Endothelial cell (in vitro differentiated cells): ENCODE measurements at regions not wholly inside any gene's neighbourhood (a gene's known extent, or its start where the extent isn't known, plus 50 kb on each side); places are given as distances from the start of the nearest gene placed in this dataset.
"Not testable (repeated sequence)": the region's sequence is repeated elsewhere in the genome, so short reads cannot be mapped to it uniquely, and the experiment has no call there.

Experiments used
- DNase-seq: peaks from one replicate; pipeline ENCODE4 v3.0.0; 2021; ENCODE audit warnings: low spot score
- H3K27ac Mint-ChIP-seq: one replicate; pipeline ENCODE4 v1.8.0; 2021; ENCODE audit warnings: mixed read lengths, inconsistent platforms; ENCODE audit not compliant: unreplicated experiment
- H3K27me3 Mint-ChIP-seq: one replicate; pipeline ENCODE4 v1.8.0; 2021; ENCODE audit warnings: mild to moderate bottlenecking, moderate library complexity, mixed read lengths, inconsistent platforms; ENCODE audit not compliant: unreplicated experiment
- H3K36me3 Mint-ChIP-seq: one replicate; pipeline ENCODE4 v1.8.0; 2021; ENCODE audit warnings: mild to moderate bottlenecking, low read depth, mixed read lengths, inconsistent platforms; ENCODE audit not compliant: unreplicated experiment
- H3K4me1 Mint-ChIP-seq: one replicate; pipeline ENCODE4 v1.8.0; 2021; ENCODE audit warnings: mild to moderate bottlenecking, mixed read lengths, inconsistent platforms; ENCODE audit not compliant: unreplicated experiment
- H3K4me3 Mint-ChIP-seq: one replicate; pipeline ENCODE4 v1.8.0; 2021; ENCODE audit warnings: mild to moderate bottlenecking, mixed read lengths, inconsistent platforms; ENCODE audit not compliant: unreplicated experiment
- H3K9me3 Mint-ChIP-seq: one replicate; pipeline ENCODE4 v1.8.0; 2021; ENCODE audit warnings: mixed read lengths, inconsistent platforms; ENCODE audit not compliant: unreplicated experiment
- CTCF ChIP-seq: fragments of 200-600 bp; sonication (generic); IDR thresholded peaks from one replicate; pipeline ENCODE4 v1.5.0; 2021; ENCODE audit warnings: antibody characterized with exemption; ENCODE audit not compliant: unreplicated experiment

GRCh38 chr2:187617905-187618304 is 63.7 kb upstream of the TFPI start:
- no peak for TF ChIP-seq CTCF
- Mint-ChIP-seq H3K27me3 (no peaks in the 10 kb centered on the region), H3K4me1 (peaks cover 8% of the 10 kb centered on the region), H3K27ac (no peak overlapping the region), H3K4me3 (no peak overlapping the region), H3K36me3 (no peaks in the 10 kb centered on the region), H3K9me3 (no peaks in the 10 kb centered on the region)
- no peak for DNase-seq

DNA sequence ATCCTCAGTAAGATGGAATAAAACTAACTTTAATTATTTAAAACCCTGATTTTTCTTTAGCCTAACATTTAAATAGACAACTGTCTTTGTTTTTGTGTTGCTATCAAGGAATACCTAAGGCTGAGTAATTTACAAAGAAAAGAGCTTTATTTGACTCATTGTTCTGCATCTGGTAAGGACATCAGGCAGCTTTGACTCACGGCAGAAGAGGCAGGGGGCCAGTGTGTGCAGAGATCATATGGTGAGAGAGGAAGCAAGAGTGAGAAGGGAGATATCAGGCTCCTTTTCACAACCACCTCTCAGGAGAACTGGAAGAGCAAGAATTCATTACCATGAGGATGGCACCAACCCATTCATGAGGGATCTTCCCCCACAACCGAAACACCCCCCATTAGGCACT is 64.6 kb upstream of the TFPI start:
- no peaks in the 10 kb centered on the region for H3K9me3 Mint-ChIP-seq
- H3K4me3 Mint-ChIP-seq, result no peak overlapping the region
- H3K27me3 Mint-ChIP-seq, result no peaks in the 10 kb centered on the region
- H3K27ac Mint-ChIP-seq, result no peak overlapping the region
- H3K36me3 Mint-ChIP-seq, result no peaks in the 10 kb centered on the region
- no peak for TF ChIP-seq CTCF
- H3K4me1 Mint-ChIP-seq, result peaks cover 8% of the 10 kb centered on the region
- DNase-seq, result no peak

- Mint-ChIP-seq H3K27ac (no peak overlapping the region), H3K9me3 (no peaks in the 10 kb centered on the region), H3K4me1 (peaks cover 6% of the 10 kb centered on the region), H3K4me3 (no peak overlapping the region), H3K27me3 (no peaks in the 10 kb centered on the region), H3K36me3 (no peaks in the 10 kb centered on the region)
- no peak for DNase-seq
- TF ChIP-seq CTCF, result no peak
Measured at GRCh38 chr2:187627153-187627552, 72.9 kb upstream of the TFPI start.

DNA sequence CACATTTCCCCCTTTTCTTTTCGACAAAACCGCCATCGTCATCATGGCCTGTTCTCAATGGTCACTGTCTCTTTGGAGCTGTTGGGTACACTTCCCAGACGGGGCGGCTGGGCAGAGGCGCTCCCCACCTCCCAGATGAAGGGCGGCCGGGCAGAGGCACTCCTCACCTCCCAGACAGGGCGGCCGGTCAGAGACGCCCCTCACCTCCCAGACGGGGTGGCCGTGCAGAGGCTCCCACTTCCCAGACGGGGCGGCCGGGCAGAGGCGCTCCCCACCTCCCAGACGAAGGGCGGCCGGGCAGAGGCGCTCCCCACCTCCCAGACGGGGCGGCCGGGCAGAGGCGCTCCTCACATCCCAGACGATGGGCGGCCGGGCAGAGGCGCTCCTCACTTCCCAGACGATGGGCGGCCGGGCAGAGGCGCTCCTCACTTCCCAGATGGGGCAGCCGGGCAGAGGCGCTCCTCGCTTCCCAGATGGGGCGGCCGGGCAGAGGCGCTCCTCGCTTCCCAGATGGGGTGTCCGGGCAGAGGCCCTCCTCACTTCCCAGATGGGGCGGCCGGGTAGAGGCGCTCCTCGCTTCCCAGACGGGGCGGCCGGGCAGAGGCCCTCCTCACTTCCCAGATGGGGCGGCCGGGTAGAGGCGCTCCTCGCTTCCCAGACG is 82.6 kb upstream of the TFPI start:
- not testable (repeated sequence) for H3K4me1 Mint-ChIP-seq, DNase-seq, H3K4me3 Mint-ChIP-seq, H3K9me3 Mint-ChIP-seq, H3K27ac Mint-ChIP-seq, H3K36me3 Mint-ChIP-seq, H3K27me3 Mint-ChIP-seq

DNA sequence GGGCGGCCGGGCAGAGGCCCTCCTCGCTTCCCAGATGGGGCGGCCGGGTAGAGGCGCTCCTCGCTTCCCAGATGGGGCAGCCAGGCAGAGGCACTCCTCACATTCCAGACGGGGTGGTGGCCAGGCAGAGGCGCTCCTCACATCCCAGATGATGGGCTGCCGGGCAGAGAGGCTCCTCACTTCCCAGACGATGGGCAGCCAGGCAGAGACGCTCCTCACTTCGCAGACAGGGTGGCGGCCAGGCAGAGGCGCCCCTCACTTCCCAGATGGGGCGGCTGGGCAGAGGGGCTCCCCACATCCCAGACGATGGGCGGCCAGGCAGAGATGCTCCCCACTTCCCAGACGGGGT is 83.1 kb upstream of the TFPI start:
- H3K27me3 Mint-ChIP-seq, H3K27ac Mint-ChIP-seq, H3K9me3 Mint-ChIP-seq, DNase-seq, H3K36me3 Mint-ChIP-seq, H3K4me3 Mint-ChIP-seq, H3K4me1 Mint-ChIP-seq: not testable (repeated sequence)

DNA sequence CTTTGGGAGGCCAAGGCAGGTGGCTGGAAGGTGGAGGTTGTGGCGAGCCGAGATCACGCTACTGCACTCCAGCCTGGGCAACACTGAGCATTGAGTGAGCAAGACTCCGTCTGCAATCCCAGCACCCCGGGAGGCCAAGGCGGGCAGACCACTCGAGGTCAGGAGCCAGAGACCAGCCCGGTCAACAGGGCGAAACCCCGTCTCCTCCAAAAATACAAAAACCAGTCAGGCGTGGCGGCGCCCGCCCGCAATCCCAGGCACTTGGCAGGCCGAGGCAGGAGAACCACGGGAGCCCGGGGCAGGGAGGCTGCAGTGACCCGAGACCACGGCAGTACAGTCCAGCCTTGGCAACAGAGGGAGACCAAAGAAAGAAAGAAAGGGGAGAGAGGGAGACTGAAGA is 83.5 kb upstream of the TFPI start:
- DNase-seq, H3K4me1 Mint-ChIP-seq, H3K4me3 Mint-ChIP-seq, H3K27me3 Mint-ChIP-seq, H3K9me3 Mint-ChIP-seq, H3K36me3 Mint-ChIP-seq, H3K27ac Mint-ChIP-seq: not testable (repeated sequence)
